Activated naive CD8-positive, alpha-beta T cell treated with anti-CD3 and anti-CD28 coated beads for 36 hours (primary cell): ENCODE measurements at regions not wholly inside any gene's neighbourhood (a gene's known extent, or its start where the extent isn't known, plus 50 kb on each side); places are given as distances from the start of the nearest gene placed in this dataset.

Experiments used
- DNase-seq: peaks from one replicate; pipeline ENCODE4 v3.0.0; 2021
- H3K27ac Mint-ChIP-seq: one replicate; pipeline ENCODE4 v1.8.0; 2022; ENCODE audit warnings: mild to moderate bottlenecking, moderate library complexity, mixed read lengths
- H3K27me3 Mint-ChIP-seq: one replicate; pipeline ENCODE4 v1.8.0; 2022; ENCODE audit warnings: mild to moderate bottlenecking, mixed read lengths
- H3K36me3 Mint-ChIP-seq: one replicate; pipeline ENCODE4 v1.8.0; 2021; ENCODE audit warnings: mild to moderate bottlenecking, mixed read lengths
- H3K4me1 Mint-ChIP-seq: one replicate; pipeline ENCODE4 v1.8.0; 2021; ENCODE audit warnings: mixed read lengths
- H3K4me3 Mint-ChIP-seq: one replicate; pipeline ENCODE4 v1.8.0; 2022; ENCODE audit warnings: mild to moderate bottlenecking, moderate library complexity, mixed read lengths
- H3K9me3 Mint-ChIP-seq: one replicate; pipeline ENCODE4 v1.8.0; 2022; ENCODE audit warnings: mixed read lengths

DNA sequence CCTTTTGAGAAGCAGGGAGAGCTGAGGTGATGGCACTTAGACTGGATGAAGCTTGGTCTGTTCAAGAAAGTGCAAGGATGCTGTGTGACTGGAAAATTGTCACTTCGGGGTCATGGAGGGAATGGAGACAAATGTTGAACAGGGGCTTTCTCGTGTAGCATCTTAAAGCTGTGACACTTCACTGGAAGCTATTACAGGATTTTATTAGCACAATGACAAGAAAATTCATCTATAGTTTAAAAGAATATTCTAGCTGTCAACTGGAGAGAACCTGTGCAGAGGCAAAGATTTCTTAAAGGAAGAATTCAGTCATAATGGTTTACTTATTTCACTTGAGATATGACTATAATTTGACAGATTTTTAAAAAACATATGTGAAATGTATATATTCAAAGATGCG is 963.9 kb upstream of the ZEB2 start:
- no peaks in the 10 kb centered on the region for H3K36me3 Mint-ChIP-seq
- peaks cover 5% of the 10 kb centered on the region for H3K27me3 Mint-ChIP-seq
- H3K4me1 Mint-ChIP-seq = no peaks in the 10 kb centered on the region
- no peak overlapping the region for H3K4me3 Mint-ChIP-seq
- H3K9me3 Mint-ChIP-seq = no peaks in the 10 kb centered on the region
- no peak overlapping the region for H3K27ac Mint-ChIP-seq
- no peak for DNase-seq

DNA sequence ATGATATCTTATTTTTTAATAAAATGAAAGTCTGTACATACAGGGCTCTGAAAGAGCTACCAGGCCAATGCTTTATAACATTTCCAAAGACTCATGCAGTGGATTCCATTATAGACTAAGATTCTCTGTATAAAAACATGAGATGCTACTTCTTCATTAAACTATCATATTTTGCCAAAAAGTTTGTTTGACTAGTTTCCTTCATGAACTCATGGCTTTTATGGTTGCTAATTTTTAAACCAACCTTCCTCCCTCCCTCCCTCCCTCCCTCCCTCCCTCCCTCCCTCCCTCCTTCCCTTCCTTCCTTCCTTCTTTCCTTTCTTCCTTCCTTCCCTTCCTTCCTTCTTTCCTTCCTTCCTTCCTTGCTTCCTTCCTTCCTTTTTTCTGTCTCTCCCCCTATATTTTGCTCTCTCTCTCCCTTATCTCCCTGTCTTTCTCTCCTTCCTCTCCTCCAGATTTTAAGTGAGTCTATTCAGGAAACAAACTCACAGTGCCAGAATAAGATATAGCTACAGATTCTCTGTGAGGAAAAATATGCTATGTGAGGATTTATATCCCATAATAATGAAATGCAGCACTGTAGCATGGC is 961.5 kb upstream of the ZEB2 start:
- Mint-ChIP-seq H3K4me1 (no peaks in the 10 kb centered on the region), H3K36me3 (no peaks in the 10 kb centered on the region), H3K27ac (no peak overlapping the region), H3K27me3 (peaks cover 5% of the 10 kb centered on the region), H3K4me3 (no peak overlapping the region), H3K9me3 (no peaks in the 10 kb centered on the region)
- DNase-seq = no peak

DNA sequence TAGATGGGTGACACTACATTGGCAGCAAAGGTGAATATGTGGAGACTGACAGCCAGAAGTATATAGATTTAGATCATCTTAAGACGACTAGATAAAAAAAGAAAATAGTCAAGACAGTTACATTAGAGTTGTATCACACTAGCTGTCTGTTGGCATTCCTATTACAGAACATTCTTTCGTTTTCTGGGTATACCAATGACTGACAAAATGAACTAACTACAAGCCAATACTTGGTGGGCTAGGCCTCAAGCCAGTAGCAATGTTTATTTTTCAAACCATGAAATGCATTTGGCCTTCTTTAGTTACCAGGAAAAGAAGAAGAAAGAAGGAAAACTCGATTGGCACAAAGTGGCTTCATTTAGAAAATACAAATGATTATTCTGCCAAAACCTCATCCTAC is 944.9 kb upstream of the ZEB2 start:
- Mint-ChIP-seq H3K4me1 (no peaks in the 10 kb centered on the region), H3K36me3 (no peaks in the 10 kb centered on the region), H3K4me3 (no peak overlapping the region), H3K9me3 (no peaks in the 10 kb centered on the region), H3K27me3 (no peaks in the 10 kb centered on the region), H3K27ac (no peak overlapping the region)
- no peak for DNase-seq

DNA sequence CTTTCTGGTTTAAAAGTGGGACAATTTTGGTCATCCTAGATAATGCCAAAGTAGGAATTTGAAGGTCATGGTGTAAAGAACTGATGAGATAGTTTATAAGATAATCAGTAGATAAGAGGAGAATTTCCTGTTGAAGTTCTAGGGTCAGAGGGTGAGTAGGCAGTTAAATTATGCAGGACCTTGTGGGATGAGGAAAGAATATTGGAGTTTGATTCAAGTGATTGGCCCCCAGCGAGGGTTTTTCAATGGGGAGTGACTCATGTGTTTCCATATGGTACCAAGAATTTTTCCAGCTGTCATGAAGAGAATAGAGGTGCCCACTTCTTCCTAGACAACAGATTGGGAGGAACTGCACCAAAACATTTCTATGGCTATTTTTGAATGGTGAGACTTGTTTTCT is 940.2 kb upstream of the ZEB2 start:
- no peak overlapping the region for H3K4me3 Mint-ChIP-seq
- H3K4me1 Mint-ChIP-seq = no peaks in the 10 kb centered on the region
- H3K27me3 Mint-ChIP-seq = no peaks in the 10 kb centered on the region
- no peaks in the 10 kb centered on the region for H3K36me3 Mint-ChIP-seq
- DNase-seq = no peak
- H3K27ac Mint-ChIP-seq = no peak overlapping the region
- H3K9me3 Mint-ChIP-seq = no peaks in the 10 kb centered on the region

DNA sequence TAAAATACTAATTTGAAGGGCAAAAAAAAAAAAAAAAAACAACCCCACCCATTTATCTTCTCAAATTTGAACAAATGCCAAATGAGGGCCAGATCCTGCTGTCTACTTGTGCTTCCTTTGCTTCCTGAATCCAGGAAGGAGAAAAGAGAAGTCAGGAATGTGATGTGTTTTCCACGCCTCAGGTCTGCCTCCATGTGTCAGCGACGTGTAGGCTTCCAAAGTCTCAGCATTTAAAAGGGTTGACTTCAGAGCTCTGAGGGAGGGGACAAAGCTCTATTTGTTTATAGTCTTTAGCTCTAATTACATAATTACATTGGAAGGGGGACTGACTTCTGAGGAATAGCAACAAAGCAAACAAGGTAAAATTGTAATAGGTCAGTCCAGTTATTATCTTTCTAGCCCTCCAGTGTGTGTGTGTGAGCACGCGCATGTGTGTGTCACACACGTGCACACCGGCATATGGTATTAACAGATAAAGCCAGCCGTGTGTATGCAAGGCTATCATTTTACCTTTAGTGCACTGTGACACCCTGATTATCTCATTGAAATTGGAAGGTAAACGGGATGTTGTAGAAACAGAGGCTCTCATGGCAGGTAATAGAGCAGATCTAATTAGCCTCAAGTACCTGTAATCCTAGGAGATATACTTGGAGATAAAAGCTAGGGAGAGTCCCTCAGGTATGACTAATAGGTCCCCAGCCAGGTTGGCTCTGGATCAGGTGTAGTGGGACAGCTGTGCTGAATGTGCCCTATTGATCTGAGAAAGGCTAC is 911.4 kb upstream of the ZEB2 start:
- no peaks in the 10 kb centered on the region for H3K36me3 Mint-ChIP-seq
- no peaks in the 10 kb centered on the region for H3K9me3 Mint-ChIP-seq

DNA sequence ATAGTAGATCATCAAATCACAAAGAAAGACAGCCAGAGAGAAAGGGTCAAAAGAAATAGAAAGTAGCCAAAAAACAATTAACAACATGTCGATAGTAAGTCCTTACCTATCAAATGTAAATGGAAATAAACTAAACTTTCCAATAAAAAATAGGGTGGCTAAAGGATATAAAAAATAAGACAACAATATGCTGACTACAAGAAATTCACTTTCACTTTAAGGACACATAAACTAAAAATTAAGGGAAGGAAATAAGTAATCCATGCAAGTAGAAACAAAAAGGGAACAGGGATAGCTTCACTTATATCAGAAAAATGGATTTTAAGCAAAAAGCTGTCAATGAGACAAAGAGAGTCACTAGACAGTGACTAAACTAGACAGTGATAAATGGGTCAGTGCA is 903.9 kb upstream of the ZEB2 start:
- H3K27ac Mint-ChIP-seq = no peak overlapping the region
- DNase-seq = no peak

More for the DNA sequence above, 911.4 kb upstream of the ZEB2 start:
- DNase-seq = no peak
- Mint-ChIP-seq H3K4me1 (no peaks in the 10 kb centered on the region), H3K27ac (no peak overlapping the region), H3K27me3 (peaks cover 3% of the 10 kb centered on the region), H3K4me3 (no peak overlapping the region)

DNA sequence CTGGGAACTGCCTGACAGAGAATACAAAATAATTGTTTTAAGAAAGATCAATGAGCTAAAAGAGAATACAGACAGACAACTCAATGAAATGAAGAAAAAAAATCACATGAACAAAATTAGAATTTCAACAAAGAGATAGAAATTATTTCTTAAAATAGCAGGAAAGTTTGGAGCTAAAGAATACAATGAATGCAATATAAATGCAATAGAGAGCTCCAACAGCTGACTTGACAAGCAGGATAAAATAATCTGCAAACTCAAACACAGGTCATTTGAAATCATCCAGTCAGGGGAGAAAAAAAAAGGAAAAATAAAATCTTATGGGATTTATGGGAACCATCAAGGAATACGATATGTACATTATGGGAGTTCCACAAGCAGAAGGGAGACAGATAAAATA is 902.7 kb upstream of the ZEB2 start:
- no peak overlapping the region for H3K4me3 Mint-ChIP-seq
- H3K36me3 Mint-ChIP-seq = no peaks in the 10 kb centered on the region
- H3K27me3 Mint-ChIP-seq = peaks cover 5% of the 10 kb centered on the region
- no peak for DNase-seq
- H3K9me3 Mint-ChIP-seq = peaks cover 17% of the 10 kb centered on the region
- H3K4me1 Mint-ChIP-seq = no peaks in the 10 kb centered on the region
- H3K27ac Mint-ChIP-seq = no peak overlapping the region

More for the DNA sequence above, 903.9 kb upstream of the ZEB2 start:
- peaks cover 5% of the 10 kb centered on the region for H3K27me3 Mint-ChIP-seq
- H3K9me3 Mint-ChIP-seq = peaks cover 17% of the 10 kb centered on the region
- H3K36me3 Mint-ChIP-seq = no peaks in the 10 kb centered on the region
- no peak overlapping the region for H3K4me3 Mint-ChIP-seq
- H3K4me1 Mint-ChIP-seq = no peaks in the 10 kb centered on the region

DNA sequence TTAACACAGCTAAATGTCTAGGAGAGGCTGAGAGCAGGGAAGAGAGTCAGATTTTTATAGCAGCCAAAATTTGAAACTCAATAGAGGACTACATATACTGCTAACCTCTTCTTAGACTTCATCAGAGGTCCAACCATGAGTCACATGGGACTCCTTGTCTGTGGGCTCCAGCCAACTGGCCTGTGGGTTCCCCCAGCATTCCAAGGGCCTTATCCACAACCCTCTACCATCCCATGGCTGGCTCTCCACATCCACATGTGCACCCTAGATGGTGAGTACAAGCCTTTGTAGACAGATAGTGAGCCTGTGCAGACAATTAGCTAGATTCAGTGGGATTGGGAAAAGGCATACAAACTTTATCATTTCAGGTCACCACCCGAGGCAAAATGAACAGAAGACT is 901.9 kb upstream of the ZEB2 start:
- no peaks in the 10 kb centered on the region for H3K36me3 Mint-ChIP-seq
- no peaks in the 10 kb centered on the region for H3K4me1 Mint-ChIP-seq
- peaks cover 17% of the 10 kb centered on the region for H3K9me3 Mint-ChIP-seq
- DNase-seq = no peak
- H3K4me3 Mint-ChIP-seq = no peak overlapping the region
- H3K27me3 Mint-ChIP-seq = peaks cover 5% of the 10 kb centered on the region
- no peak overlapping the region for H3K27ac Mint-ChIP-seq

DNA sequence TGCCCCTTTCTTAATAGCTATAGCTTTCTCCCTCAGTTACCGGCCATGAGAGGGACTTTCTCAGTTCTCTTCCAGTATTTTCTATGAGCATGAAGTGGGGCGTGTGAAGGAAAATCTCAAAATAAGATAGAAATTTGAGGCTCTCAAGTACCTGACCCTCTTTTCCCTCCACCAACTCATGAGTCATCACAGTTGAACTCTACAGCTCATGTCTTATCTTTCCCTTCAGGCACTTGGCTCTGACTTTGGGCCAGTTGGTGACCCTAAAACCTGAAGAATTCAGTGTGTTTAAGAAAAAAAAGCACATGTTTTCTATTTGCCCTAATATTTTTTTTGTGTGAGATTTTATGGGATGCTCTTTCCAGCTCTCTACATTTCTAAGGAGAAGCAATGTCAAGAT is 896.7 kb upstream of the ZEB2 start:
- peaks cover 27% of the 10 kb centered on the region for H3K27me3 Mint-ChIP-seq
- H3K4me1 Mint-ChIP-seq = peaks cover 6% of the 10 kb centered on the region
- no peak overlapping the region for H3K27ac Mint-ChIP-seq
- DNase-seq = no peak
- H3K9me3 Mint-ChIP-seq = peaks cover 13% of the 10 kb centered on the region
- H3K36me3 Mint-ChIP-seq = no peaks in the 10 kb centered on the region
- no peak overlapping the region for H3K4me3 Mint-ChIP-seq

DNA sequence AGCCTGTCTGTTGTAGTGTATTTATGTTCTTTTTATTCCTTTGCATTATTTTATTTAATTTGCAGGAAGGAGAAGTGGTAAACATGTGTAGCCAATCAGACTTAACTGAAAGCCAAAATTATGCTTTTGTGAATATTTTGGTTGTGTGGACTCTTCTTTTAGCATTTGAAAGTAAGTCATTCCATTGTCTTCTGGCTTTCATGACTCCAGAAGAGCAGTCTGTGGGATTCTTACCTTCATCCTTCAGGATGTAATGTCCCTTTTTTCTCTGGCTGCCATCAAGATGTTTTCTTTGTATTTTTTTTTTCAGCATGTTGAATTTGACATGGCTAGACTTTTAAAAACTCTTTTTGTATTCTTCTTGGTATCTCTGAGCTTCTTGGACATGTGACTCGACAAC is 895.2 kb upstream of the ZEB2 start:
- H3K27me3 Mint-ChIP-seq = peaks cover 27% of the 10 kb centered on the region

DNA sequence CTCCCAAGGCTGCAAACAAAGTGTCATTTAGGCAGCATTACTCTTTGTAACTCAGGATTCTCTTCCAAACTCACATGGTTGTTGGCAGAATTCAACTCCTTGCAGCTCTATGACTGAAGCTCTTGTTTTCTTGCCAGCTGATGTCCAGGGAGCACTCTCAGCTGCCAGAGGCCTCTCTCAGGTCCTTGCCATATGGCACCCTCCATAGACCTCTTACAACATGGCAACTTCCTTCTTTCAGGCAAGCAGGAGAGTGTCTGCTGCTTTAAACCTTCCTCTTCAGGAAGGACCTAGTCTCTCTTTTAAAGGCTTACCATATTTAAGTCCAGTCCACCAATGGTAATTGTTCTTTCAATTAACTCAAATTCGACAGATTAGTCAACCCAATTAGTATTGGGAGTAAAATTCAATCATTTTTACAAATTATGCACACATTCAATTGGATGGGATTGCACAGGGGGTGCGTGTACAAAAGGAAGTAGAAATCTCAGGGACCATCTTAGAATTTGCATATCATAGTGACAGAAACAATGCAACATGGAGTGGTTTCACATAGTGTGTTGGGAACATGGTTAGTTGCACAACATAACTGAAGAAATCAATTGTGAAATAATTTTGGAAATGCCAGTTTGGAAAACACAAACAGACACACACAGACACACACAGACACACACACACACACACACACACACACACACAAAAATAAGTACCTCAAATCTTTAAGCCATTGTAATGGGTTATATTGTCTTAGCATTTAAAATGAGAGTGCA is 893.5 kb upstream of the ZEB2 start:
- Mint-ChIP-seq H3K9me3 (peaks cover 5% of the 10 kb centered on the region), H3K4me3 (no peak overlapping the region), H3K27ac (no peak overlapping the region), H3K27me3 (peaks cover 30% of the 10 kb centered on the region), H3K4me1 (peaks cover 16% of the 10 kb centered on the region), H3K36me3 (no peaks in the 10 kb centered on the region)
- DNase-seq = no peak

More for the DNA sequence above, 895.2 kb upstream of the ZEB2 start:
- H3K4me3 Mint-ChIP-seq = no peak overlapping the region
- H3K36me3 Mint-ChIP-seq = no peaks in the 10 kb centered on the region
- H3K27ac Mint-ChIP-seq = no peak overlapping the region
- H3K4me1 Mint-ChIP-seq = peaks cover 16% of the 10 kb centered on the region
- H3K9me3 Mint-ChIP-seq = peaks cover 5% of the 10 kb centered on the region
- DNase-seq = no peak

DNA sequence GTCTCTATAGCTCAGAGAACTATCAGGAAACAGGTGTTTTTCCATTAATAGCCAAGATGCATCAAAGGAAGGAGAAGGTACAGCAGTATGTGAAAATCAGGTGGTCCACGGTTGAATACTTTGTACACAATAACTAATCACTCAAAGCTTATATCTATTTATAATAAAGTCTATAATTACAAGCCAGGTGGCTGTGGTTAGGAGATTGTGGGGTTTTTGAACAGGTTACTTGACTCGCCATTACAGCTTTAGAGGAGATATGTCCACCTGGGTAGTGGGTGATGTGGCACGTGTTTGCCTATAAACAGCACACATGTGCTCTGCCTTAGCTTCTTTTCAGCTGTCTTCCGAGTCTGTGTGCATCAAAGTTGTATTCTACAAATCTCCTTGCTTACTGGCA is 892.2 kb upstream of the ZEB2 start:
- Mint-ChIP-seq H3K4me3 (no peak overlapping the region), H3K9me3 (peaks cover 5% of the 10 kb centered on the region), H3K36me3 (no peaks in the 10 kb centered on the region), H3K27me3 (peaks cover 40% of the 10 kb centered on the region), H3K27ac (no peak overlapping the region), H3K4me1 (peaks cover 16% of the 10 kb centered on the region)
- DNase-seq = no peak

DNA sequence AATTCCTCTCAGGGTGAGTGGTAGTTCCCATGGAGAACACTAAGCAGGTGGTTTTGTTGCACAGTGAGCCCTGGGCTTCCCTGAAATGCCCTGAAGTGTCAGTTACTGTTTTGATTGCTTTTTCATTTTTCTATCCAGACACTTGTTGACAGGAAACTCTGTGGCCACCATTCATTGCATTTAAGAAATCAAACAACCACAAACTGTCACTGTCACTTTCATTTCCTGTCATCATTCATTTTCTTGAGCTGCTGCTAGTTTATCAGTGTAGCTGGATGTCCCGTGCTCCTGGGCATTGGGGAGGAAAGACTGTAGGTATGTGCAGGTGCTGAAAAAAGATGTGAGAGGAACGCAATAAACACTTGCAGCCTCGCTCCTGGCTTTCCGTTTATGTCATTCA is 891.6 kb upstream of the ZEB2 start:
- H3K4me3 Mint-ChIP-seq = no peak overlapping the region
- peaks cover 5% of the 10 kb centered on the region for H3K9me3 Mint-ChIP-seq
- peaks cover 16% of the 10 kb centered on the region for H3K4me1 Mint-ChIP-seq
- no peak overlapping the region for H3K27ac Mint-ChIP-seq
- peaks cover 44% of the 10 kb centered on the region for H3K27me3 Mint-ChIP-seq
- peak; percentile 18 for DNase-seq
- no peaks in the 10 kb centered on the region for H3K36me3 Mint-ChIP-seq

DNA sequence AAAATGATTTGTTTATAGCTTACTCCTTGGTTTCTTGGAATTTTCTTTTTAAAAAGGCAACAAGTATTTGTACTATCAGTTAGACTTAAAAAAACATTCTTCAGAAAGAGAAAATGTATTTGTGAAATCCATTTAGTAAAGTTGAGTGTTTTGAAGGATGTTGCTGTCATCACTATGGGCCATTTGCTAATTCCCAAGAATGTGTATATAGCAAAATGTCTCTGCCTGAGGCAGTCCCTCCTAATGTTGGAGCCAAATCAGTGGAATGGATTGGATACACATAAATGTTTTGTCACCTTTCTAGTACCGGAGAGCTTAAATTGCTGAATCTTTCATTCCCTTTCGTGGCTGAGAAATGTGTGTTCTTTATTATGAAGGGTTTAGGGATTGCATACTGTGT is 890.2 kb upstream of the ZEB2 start:
- peaks cover 16% of the 10 kb centered on the region for H3K4me1 Mint-ChIP-seq
- no peaks in the 10 kb centered on the region for H3K36me3 Mint-ChIP-seq
- H3K9me3 Mint-ChIP-seq = peaks cover 2% of the 10 kb centered on the region
- H3K4me3 Mint-ChIP-seq = no peak overlapping the region
- H3K27me3 Mint-ChIP-seq = peaks cover 43% of the 10 kb centered on the region
- H3K27ac Mint-ChIP-seq = no peak overlapping the region
- no peak for DNase-seq

DNA sequence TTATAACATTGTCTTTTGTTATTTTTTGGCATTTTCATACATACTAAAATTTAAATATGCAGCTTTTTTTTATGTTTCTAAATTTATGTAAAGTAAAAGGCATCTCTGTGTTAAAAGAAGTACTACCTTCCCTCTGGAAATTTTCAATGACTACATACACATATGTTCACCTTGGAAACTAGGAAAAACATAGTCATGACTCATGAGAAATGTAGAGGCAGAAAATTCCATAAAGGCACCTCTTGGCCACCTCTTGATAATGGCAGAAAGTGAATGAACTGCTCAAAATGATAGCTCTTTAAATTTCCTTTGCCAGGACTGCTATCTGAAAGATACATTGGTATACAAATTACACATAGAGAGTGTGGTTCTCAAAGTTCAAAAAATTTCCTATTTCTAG is 889.1 kb upstream of the ZEB2 start:
- no peak for DNase-seq
- Mint-ChIP-seq H3K27me3 (peaks cover 36% of the 10 kb centered on the region), H3K9me3 (peaks cover 2% of the 10 kb centered on the region), H3K4me3 (no peak overlapping the region), H3K4me1 (peaks cover 16% of the 10 kb centered on the region), H3K36me3 (no peaks in the 10 kb centered on the region), H3K27ac (no peak overlapping the region)
